SKM-1 treated with dmso at 0.1 percent for 144 hours (cell line): ENCODE measurements at regions not wholly inside any gene's neighbourhood (a gene's known extent, or its start where the extent isn't known, plus 50 kb on each side); places are given as distances from the start of the nearest gene placed in this dataset.
"Not testable (repeated sequence)": the region's sequence is repeated elsewhere in the genome, so short reads cannot be mapped to it uniquely, and the experiment has no call there.

Experiments used
- DNase-seq: peaks from one replicate; lab custom pipeline; 2025; ENCODE audit not compliant: unreplicated experiment; lab: John Stamatoyannopoulos, UW

- DNase-seq, result no peak
These were observed 445.4 kb upstream of the OR4E1 start for GRCh38 chr14:22118899-22119477.

GRCh38 chr14:22113401-22113800, 439.8 kb upstream of the OR4E1 start:
- no peak for DNase-seq

- DNase-seq, result no peak
These were observed 438.4 kb upstream of the OR4E1 start for GRCh38 chr14:22112004-22112403.

DNA sequence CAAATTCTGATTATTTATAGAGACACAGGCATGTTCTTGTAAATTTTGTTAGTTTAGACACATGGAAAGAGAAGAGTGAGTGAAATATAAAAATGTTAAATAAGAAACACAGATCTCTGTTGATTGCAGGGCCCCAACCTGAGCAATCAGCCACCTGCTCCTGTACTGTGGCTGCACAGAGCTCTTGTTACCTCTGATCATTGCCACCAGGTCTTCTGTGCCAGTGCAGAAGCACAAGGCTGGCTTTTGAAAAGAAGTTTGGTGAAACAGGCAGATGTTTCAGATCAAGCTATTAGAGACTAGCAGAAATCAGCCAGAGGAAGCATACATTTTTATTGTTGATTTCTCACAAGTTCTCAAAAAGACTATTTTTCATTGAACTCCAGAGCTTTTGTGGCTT, 434.1 kb upstream of the OR4E1 start:
- DNase-seq, result no peak

DNA sequence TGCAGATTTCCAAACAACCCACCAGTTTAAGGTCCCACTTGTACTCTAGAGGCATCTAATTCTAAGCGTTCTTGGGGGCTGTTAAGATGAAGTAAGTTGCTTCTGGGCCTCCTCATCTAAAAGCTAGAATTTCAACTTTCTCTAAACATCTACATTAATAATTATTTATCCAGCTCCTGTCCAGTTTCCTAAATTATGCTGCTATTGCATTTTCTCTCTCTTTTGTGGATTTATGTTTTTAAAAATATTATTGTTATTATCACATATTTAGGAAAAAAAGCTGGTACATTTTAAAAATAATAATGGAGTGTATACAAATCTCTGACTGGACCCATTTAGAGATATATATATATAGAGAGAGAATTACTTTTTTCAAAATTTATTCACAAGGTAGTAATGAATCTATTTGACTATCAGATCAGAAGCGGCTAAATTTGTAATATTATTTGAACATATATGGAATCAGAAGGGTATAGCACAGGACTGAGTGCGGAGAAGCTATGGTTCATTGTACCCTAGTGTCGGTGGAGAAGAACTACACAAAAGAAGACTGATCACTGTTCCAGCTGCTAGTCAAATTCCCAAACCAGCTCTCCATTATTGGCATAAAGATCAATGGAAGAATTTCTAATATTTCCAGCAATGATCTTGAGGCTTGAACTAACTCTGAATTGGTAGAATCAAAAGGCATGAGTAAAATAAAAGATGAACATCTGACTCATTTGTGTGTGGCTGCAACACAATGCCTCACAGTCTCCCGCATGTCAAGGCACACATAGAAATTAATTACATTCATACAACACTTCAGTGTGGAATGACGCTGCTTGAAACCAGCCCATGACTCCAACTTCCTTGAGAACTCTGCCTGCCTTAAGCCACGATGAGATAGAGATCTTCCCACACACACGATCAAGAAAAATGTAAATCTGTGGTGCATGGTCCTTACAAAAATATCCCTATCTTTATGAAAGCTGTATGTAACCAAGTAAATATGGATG, 433.4 kb upstream of the OR4E1 start:
- no peak for DNase-seq

DNA sequence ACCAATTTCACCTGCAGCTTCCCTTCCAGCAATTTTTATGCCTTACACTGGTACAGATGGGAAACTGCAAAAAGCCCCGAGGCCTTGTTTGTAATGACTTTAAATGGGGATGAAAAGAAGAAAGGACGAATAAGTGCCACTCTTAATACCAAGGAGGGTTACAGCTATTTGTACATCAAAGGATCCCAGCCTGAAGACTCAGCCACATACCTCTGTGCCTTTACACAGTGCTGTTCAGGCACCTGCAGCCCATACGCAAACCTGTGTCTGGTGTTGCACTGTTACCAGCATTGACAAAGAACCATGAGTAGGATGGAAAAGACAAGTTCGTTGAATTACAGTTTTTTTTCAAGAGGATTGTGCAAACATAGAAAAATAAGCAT, 432.0 kb upstream of the OR4E1 start:
- DNase-seq, result no peak

GRCh38 chr14:22105006-22105623, 431.5 kb upstream of the OR4E1 start:
- no peak for DNase-seq

DNA sequence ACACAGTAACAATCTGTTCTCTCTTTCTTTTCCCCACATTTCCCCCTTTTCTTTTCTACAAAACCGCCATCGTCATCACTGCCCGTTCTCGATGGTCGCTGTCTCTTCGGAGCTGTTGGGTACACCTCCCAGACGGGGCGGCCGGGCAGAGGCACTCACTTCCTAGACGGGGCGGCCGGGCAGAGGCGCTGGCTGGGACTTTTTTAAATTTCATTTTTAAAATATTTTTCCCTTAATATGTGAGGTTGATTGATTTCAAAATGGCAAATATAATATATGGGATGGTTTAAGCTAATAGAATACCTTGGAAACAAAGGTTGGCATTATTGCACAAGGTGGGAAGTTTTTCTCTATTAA, 427.1 kb upstream of the OR4E1 start:
- not testable (repeated sequence) for DNase-seq

GRCh38 chr14:22099942-22100763, 426.5 kb upstream of the OR4E1 start:
- DNase-seq, result no peak

DNA sequence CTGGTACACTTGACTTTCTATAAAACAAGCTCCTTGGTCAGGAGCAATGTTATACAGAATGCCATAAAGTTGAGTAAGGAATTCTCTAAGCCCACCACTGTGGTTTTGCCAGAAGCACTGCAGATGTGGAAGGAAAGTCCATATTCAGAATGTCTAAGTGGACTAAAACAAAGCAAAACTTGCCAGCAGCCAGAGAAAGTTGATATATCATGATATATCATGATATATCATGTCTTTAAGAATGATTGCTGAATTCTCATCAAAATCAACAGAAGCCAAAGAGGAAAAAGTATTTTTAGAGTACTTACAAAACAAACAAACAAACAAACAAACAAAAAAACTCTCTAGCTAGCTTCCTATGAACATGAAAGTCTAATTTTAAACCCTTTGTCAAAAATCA, 424.8 kb upstream of the OR4E1 start:
- no peak for DNase-seq

GRCh38 chr14:22097586-22098292, 424.1 kb upstream of the OR4E1 start:
- DNase-seq, result no peak

DNA sequence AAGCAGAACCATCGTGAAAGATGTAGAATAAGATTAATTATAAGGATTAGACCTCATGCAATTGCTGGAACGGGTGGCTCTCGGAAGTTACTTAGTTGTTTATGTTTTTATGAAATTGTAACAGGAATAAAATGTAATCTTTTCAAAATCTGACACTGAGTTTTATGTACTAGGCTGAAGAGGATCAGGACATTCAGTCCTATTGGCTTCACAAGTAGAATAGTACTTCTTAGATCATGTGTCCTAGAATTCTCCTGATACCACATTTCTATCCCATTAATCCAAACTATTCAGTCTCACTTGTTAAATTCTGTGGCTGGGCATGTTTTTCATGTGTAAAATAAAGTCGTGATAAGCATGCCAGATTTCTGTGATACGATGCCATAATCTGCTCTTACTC, 423.5 kb upstream of the OR4E1 start:
- no peak for DNase-seq

- DNase-seq, result no peak
These were observed 422.9 kb upstream of the OR4E1 start for GRCh38 chr14:22096514-22096895.

GRCh38 chr14:22095860-22096513, 422.4 kb upstream of the OR4E1 start:
- DNase-seq, result no peak

DNA sequence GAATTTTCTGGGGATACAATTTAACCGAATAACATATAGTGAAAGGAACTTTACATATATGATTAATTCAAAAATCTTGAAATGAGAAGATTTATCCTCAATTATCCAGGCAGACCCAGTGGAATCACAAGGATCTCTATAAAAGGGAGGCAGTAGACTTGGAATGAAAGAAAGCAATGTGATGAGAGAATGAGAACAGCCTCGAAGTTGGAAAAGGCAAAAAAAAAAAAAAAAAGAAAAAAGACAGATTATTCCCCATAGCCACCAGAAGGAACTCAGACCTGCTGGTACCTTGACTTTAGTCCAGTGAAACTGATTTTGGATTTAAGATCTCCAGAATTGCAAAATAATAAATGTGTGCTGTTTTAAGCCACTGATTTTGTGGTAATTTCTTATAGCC, 416.3 kb upstream of the OR4E1 start:
- DNase-seq, result no peak

GRCh38 chr14:22088614-22089342, 415.2 kb upstream of the OR4E1 start:
- no peak for DNase-seq

DNA sequence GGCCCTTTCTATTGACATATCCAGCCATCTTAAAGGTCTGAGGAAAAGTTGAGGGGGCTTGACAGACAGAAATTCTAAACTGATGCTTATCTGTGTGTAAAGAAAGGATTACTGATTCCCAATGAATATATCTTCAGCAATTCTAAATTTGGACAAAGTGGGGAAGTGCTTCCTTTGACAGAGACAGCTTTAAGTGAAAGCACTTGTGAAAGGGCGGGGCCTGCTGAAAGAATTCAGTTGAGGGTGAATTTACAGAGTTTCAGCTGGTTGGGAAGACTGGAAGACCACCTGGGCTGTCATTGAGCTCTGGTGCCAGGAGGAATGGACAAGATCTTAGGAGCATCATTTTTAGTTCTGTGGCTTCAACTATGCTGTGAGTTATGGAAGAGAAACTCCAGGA, 412.5 kb upstream of the OR4E1 start:
- DNase-seq, result no peak

DNA sequence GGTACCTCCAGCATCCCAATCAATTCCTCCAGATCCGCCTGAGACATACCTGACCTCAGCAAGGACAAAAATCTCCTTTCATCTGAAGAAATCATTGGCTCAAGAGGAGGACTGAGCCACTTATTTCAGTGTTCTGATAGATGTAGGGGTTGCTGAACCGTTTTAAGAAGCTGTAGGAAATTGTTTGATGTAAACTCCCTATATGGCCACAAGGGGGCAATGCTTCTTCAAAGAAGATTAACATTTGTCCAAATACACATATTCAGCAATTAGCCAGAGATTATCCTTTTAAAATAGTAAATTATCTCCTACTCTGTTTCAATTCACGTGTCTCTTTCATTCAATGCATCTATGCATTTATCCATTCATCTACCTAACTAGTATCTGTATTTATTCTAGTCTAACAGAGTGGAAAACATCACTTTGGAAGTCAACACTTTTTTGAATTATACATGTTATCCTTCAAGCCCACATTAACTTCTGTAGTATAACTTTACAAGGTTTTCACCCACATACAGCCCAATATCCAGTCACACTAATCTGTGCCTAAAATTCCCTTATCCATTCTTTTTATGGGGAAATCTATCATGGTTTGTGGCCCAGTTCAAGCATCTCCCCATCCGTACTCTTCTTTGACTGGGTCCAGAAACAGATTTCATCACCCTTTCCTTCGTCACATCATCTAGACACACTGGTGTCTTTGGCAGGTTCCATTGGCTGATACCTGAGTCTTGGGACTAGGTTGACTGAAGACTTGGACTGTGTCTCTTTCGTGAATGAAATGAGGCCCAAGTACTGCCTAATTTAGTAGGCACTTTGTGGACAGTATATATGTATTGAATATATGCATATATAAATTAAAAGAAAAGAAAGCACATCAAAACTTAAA, 411.0 kb upstream of the OR4E1 start:
- no peak for DNase-seq

DNA sequence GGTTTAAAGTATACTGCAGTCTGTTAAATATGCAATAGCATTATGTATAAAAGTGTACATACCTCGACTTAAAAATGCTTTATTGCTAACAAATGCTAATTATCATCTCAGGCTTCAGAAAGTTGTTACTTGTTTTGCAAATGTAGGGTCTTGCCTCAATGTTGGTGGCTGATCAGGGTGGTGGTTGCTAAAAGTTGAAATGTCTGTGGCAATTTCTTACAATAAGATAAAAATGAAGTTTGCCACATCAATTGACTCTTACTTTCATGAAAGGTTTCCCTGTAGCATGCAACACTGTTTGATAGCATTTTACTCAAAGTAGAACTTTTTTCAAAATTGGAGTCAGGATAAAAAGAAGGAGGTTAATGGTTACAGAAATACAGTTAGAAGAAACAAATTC, 407.7 kb upstream of the OR4E1 start:
- DNase-seq, result no peak
